Caco-2 (cell line): ENCODE measurements at regions not wholly inside any gene's neighbourhood (a gene's known extent, or its start where the extent isn't known, plus 50 kb on each side); places are given as distances from the start of the nearest gene placed in this dataset.

ENCODE experiments used
- BruUV-seq: library from RNA; stranded (reverse); fragments of 400-500 nt; replicated peaks from 2 replicates; lab custom pipeline; 2021; lab: Mats Ljungman, UMichigan
- CTCF ChIA-PET: fragments of 300-600 bp; sonication (Branson Sonifier 250); formaldehyde crosslinking; loops from one replicate; lab custom pipeline; 2022; ENCODE audit warnings: antibody characterized with exemption; lab: Charles Lee
- POLR2A ChIA-PET: fragments of 300-600 bp; sonication (Branson Sonifier 250); formaldehyde crosslinking; loops from one replicate; lab custom pipeline; 2022; ENCODE audit warnings: antibody characterized with exemption; lab: Charles Lee
- DNase-seq, 2 experiments: peaks; one replicate each; pipeline versions ENCODE4 v3.0.0 to v3.0.0-alpha.2; 2020 to 2022
- H3K27me3 ChIP-seq: replicated peaks from 2 replicates; pipeline ENCODE4 v1.6.0; 2011; ENCODE audit warnings: low read length; ENCODE audit not compliant: control insufficient read depth, insufficient read depth
- H3K36me3 ChIP-seq: 2 replicates; pipeline ENCODE4 v1.5.1; 2011; ENCODE audit warnings: low read length; ENCODE audit not compliant: control insufficient read depth, insufficient read depth
- H3K4me1 ChIP-seq: fragments of 250-450 bp; sonication (Bioruptor Pico); 2 replicates; pipeline ENCODE4 v1.5.1; 2020; ENCODE audit warnings: mild to moderate bottlenecking
- H3K4me3 ChIP-seq: 2 replicates; pipeline ENCODE4 v1.5.1; 2011; ENCODE audit warnings: low read depth, mild to moderate bottlenecking, control low read depth, low read length
- H3K9me3 ChIP-seq: fragments of 250-450 bp; sonication (Bioruptor Pico); 2 replicates; pipeline ENCODE4 v1.5.1; 2020; ENCODE audit warnings: mild to moderate bottlenecking, moderate library complexity
- H3K27ac Mint-ChIP-seq: one replicate; pipeline ENCODE4 v1.8.0; 2022; ENCODE audit warnings: mixed read lengths; ENCODE audit not compliant: unreplicated experiment
- H3K27me3 Mint-ChIP-seq: one replicate; pipeline ENCODE4 v1.8.0; 2022; ENCODE audit warnings: mixed read lengths; ENCODE audit not compliant: insufficient read depth, unreplicated experiment
- H3K36me3 Mint-ChIP-seq: one replicate; pipeline ENCODE4 v1.8.0; 2022; ENCODE audit warnings: mild to moderate bottlenecking, mixed read lengths; ENCODE audit not compliant: insufficient read depth, unreplicated experiment
- H3K4me1 Mint-ChIP-seq: one replicate; pipeline ENCODE4 v1.8.0; 2022; ENCODE audit warnings: low read depth, mixed read lengths; ENCODE audit not compliant: unreplicated experiment
- H3K4me3 Mint-ChIP-seq: one replicate; pipeline ENCODE4 v1.8.0; 2022; ENCODE audit warnings: mild to moderate bottlenecking, moderate library complexity, mixed read lengths; ENCODE audit not compliant: unreplicated experiment
- H3K9me3 Mint-ChIP-seq: one replicate; pipeline ENCODE4 v1.8.0; 2022; ENCODE audit warnings: mixed read lengths; ENCODE audit not compliant: unreplicated experiment
- intact Hi-C: fragments of 100-400 bp; cut with micrococcal nuclease; formaldehyde crosslinking; loops from one replicate; pipeline ENCODE4 v1.10.0; 2022; ENCODE audit not compliant: unreplicated experiment
- TF ChIP-seq, protein P1 (sequence below), 2 experiments: fragments of 200-600 bp in 1 of 2; IDR thresholded peaks; 1 replicate in 1 of 2; 2 replicates in 1 of 2; pipeline versions ENCODE4 v1.5.1 to v1.8.0; 2011 to 2022; ENCODE audit warnings: antibody characterized with exemption in 1 of 2, control low read depth in 1 of 2, inconsistent platforms in 1 of 2, low read depth in 1 of 2, low read length in 1 of 2, mild to moderate bottlenecking in 1 of 2, moderate library complexity in 1 of 2; ENCODE audit not compliant: insufficient read depth in 1 of 2, severe bottlenecking in 1 of 2, unreplicated experiment in 1 of 2

DNA sequence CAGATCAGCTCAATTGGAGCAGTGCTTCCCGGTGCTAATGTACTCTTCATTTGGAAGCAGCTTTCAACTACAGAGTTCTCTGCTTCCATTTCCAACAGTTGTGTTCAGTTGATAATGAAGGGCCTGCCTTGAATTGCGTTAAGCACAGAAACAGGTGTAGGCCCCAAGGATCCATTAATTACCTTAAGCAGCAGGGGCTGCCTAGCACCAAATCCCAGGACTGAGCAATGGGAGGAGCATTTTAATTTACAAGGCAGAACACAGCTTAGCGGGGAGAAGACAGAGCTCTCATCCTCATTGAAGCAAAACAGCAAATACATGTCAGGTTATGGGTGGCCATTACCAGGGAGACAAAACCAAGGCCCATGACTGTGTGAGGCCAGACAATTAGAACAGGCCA is 349.6 kb downstream of the TFEC start:
- Histone ChIP-seq H3K36me3 (no peaks in the 10 kb centered on the region), H3K4me1 (no peaks in the 10 kb centered on the region), H3K27me3 (no peaks in the 10 kb centered on the region; the same call in 1 of the 2 replicates), H3K4me3 (no peak overlapping the region), H3K9me3 (no peaks in the 10 kb centered on the region)
- Mint-ChIP-seq H3K27me3 (no peaks in the 10 kb centered on the region), H3K4me1 (peaks cover 7% of the 10 kb centered on the region), H3K4me3 (no peak overlapping the region), H3K27ac (no peak overlapping the region), H3K36me3 (no peaks in the 10 kb centered on the region), H3K9me3 (no peaks in the 10 kb centered on the region)
- BruUV-seq, result no TSS peak
- ChIA-PET CTCF (interaction anchor here (0.9 to 1.3 kb wide), 2 partner anchors 10 to 170 kb away, joined by 4 read pairs; no protein-coding TSS in a partner anchor), POLR2A (no interaction called here)
- intact Hi-C loops, result loop anchor here (1.0 to 2.0 kb wide), 5 partner anchors 26 to 325 kb away; no protein-coding TSS in a partner anchor
- TF ChIP-seq, protein P1, sequence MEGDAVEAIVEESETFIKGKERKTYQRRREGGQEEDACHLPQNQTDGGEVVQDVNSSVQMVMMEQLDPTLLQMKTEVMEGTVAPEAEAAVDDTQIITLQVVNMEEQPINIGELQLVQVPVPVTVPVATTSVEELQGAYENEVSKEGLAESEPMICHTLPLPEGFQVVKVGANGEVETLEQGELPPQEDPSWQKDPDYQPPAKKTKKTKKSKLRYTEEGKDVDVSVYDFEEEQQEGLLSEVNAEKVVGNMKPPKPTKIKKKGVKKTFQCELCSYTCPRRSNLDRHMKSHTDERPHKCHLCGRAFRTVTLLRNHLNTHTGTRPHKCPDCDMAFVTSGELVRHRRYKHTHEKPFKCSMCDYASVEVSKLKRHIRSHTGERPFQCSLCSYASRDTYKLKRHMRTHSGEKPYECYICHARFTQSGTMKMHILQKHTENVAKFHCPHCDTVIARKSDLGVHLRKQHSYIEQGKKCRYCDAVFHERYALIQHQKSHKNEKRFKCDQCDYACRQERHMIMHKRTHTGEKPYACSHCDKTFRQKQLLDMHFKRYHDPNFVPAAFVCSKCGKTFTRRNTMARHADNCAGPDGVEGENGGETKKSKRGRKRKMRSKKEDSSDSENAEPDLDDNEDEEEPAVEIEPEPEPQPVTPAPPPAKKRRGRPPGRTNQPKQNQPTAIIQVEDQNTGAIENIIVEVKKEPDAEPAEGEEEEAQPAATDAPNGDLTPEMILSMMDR (IDR thresholded peaks at IDR 0.05; ENCODE audit: insufficient read depth in 1 of 2, low read depth in 1 of 2, low read length in 1 of 2, severe bottlenecking in 1 of 2, unreplicated experiment in 1 of 2), result no peak
- DNase-seq, result no peak

DNA sequence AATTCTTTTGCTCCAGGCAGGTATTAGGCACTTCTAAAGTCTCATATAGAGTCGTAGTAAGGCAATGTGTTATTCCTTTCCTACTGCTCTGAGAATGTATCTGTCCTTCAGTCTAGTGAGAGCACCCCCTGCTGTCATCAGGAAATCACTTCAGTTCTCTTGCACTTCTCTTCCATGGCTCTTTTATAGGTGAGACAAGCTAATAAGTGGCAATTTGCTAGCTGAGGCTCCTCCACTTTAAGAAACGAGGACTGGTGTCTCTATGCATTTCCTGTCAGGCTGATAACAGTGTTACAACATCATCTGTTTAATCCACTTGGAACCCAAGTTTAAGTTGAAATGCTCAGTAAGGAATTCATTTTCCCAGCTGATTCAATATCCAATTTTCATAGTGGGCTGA is 350.6 kb downstream of the TFEC start:
- Histone ChIP-seq H3K4me1 (no peaks in the 10 kb centered on the region), H3K36me3 (no peaks in the 10 kb centered on the region), H3K4me3 (no peak overlapping the region), H3K27me3 (no peaks in the 10 kb centered on the region; the same call in 1 of the 2 replicates), H3K9me3 (no peaks in the 10 kb centered on the region)
- BruUV-seq, result no TSS peak
- POLR2A ChIA-PET, result no interaction called here
- TF ChIP-seq, protein P1 (IDR thresholded peaks at IDR 0.05; ENCODE audit: insufficient read depth in 1 of 2, low read depth in 1 of 2, low read length in 1 of 2, severe bottlenecking in 1 of 2, unreplicated experiment in 1 of 2), result peak; percentile 58 to 59
- Mint-ChIP-seq H3K9me3 (no peaks in the 10 kb centered on the region), H3K27ac (no peak overlapping the region), H3K4me1 (peaks cover 7% of the 10 kb centered on the region), H3K4me3 (no peak overlapping the region), H3K36me3 (no peaks in the 10 kb centered on the region), H3K27me3 (no peaks in the 10 kb centered on the region)
- DNase-seq, result peak in 1 of 2 experiments; percentile 55
- CTCF ChIA-PET, result interaction anchor here (0.6 to 2.1 kb wide), 5 partner anchors 11 to 171 kb away, joined by 3 to 10 read pairs (median 4); no protein-coding TSS in a partner anchor
- intact Hi-C loops, result loop anchor here (1.0 to 5.0 kb wide), 6 partner anchors 27 to 813 kb away; no protein-coding TSS in a partner anchor

DNA sequence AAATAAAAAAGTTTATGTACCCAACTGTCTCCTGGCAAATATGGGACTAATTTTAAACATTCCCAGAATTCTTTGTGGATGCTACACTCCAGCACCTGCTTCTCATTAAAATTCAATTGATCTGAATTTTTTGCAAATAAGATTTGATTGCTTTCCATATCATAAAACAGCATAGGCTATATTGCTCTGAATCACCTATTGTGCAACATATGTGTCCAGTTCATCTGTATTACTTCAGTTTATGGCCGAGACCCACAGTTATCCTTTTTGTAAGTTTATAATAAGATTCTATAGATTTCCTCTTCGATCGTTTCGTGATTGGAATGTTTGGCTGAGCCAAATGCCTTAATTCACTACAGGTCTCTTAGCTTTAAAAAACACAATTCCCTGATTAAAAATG is 351.1 kb downstream of the TFEC start:
- H3K9me3 ChIP-seq, result no peaks in the 10 kb centered on the region
- POLR2A ChIA-PET, result no interaction called here
- CTCF ChIA-PET, result interaction anchor here (1.0 to 2.1 kb wide), 2 partner anchors 28 to 172 kb away, joined by 5 to 10 read pairs; no protein-coding TSS in a partner anchor

More for the DNA sequence above, 351.1 kb downstream of the TFEC start:
- H3K36me3 Mint-ChIP-seq, result no peaks in the 10 kb centered on the region
- H3K27me3 Mint-ChIP-seq, result no peaks in the 10 kb centered on the region
- no TSS peak for BruUV-seq
- Histone ChIP-seq H3K4me3 (no peak overlapping the region), H3K4me1 (no peaks in the 10 kb centered on the region), H3K27me3 (no peaks in the 10 kb centered on the region; the same call in 1 of the 2 replicates), H3K36me3 (no peaks in the 10 kb centered on the region)
- DNase-seq, result no peak
- intact Hi-C loops, result loop anchor here (5.0 kb wide), 1 partner anchor 812 kb away; no protein-coding TSS in a partner anchor
- no peak overlapping the region for H3K4me3 Mint-ChIP-seq
- H3K4me1 Mint-ChIP-seq, result peaks cover 7% of the 10 kb centered on the region
- no peaks in the 10 kb centered on the region for H3K9me3 Mint-ChIP-seq
- TF ChIP-seq, protein P1 (IDR thresholded peaks at IDR 0.05; ENCODE audit: insufficient read depth in 1 of 2, low read depth in 1 of 2, low read length in 1 of 2, severe bottlenecking in 1 of 2, unreplicated experiment in 1 of 2), result no peak
- no peak overlapping the region for H3K27ac Mint-ChIP-seq
